KMS-11 (cell line): ENCODE measurements at regions not wholly inside any gene's neighbourhood (a gene's known extent, or its start where the extent isn't known, plus 50 kb on each side); places are given as distances from the start of the nearest gene placed in this dataset.

Experiments used
- H2AFZ ChIP-seq: fragments of 200-600 bp; sonication (generic); 2 replicates; pipeline ENCODE4 v1.6.1; 2016; ENCODE audit warnings: antibody characterized with exemption, mixed run types, low read depth
- H3K27ac ChIP-seq: fragments of 200-600 bp; sonication (generic); 2 replicates; pipeline ENCODE4 v1.6.1; 2016; ENCODE audit warnings: mild to moderate bottlenecking, mixed run types
- H3K27me3 ChIP-seq: fragments of 200-600 bp; sonication (generic); 2 replicates; pipeline ENCODE4 v1.6.1; 2017; ENCODE audit warnings: mild to moderate bottlenecking, low read depth, mixed run types, moderate library complexity; ENCODE audit not compliant: insufficient read depth
- H3K36me3 ChIP-seq: fragments of 200-600 bp; sonication (generic); 2 replicates; pipeline ENCODE4 v1.6.1; 2017; ENCODE audit warnings: mild to moderate bottlenecking, mixed run types; ENCODE audit not compliant: insufficient read depth
- H3K4me1 ChIP-seq: fragments of 200-600 bp; sonication (generic); 2 replicates; pipeline ENCODE4 v1.6.1; 2016; ENCODE audit warnings: mild to moderate bottlenecking, low read depth, mixed run types; ENCODE audit not compliant: poor library complexity, severe bottlenecking
- H3K4me2 ChIP-seq: fragments of 200-600 bp; sonication (generic); 2 replicates; pipeline ENCODE4 v1.7.0; 2016; ENCODE audit warnings: mild to moderate bottlenecking, mixed run types
- H3K4me3 ChIP-seq: fragments of 200-600 bp; sonication (generic); IDR thresholded peaks from 2 replicates; pipeline ENCODE4 v1.6.1; 2017; ENCODE audit warnings: low read depth, low read length, mixed read lengths; ENCODE audit not compliant: insufficient read depth
- H3K79me2 ChIP-seq: fragments of 200-600 bp; sonication (generic); 2 replicates; pipeline ENCODE4 v1.6.1; 2016; ENCODE audit warnings: low read depth, mixed run types; ENCODE audit not compliant: insufficient read depth
- H3K9ac ChIP-seq: fragments of 200-600 bp; sonication (generic); 2 replicates; pipeline ENCODE4 v1.6.1; 2016; ENCODE audit warnings: mild to moderate bottlenecking, mixed run types
- H4K20me1 ChIP-seq: fragments of 200-600 bp; sonication (generic); 2 replicates; pipeline ENCODE4 v1.6.1; 2016; ENCODE audit warnings: mild to moderate bottlenecking, mixed run types; ENCODE audit not compliant: insufficient read depth
- TF ChIP-seq, protein P1 (sequence below): fragments of 200-600 bp; sonication (generic); conservative IDR thresholded peaks from 2 replicates; pipeline ENCODE4 v1.6.1; 2017; ENCODE audit warnings: low read depth, mild to moderate bottlenecking, antibody characterized with exemption, low read length, moderate library complexity, mixed read lengths

DNA sequence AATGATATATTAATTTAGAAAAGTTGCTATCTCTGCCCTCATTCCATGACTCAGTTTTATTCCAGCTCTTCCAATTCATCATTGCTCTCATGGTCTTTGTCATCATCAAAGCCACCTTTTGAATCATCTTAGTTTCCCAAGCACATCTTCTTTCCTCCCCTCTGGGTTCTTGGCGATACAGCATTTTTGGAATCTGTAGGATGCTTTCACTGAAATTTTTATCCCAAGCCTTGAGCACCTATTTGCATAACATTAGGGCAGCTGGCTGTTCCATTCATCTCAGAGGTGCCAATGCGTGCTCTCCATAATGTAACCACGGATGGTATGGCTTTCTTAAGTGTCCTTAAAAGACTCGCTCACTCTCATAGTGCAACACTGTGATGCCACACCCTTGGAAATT, 100.4 kb downstream of the SNX5 start:
- Histone ChIP-seq H3K27me3 (no peaks in the 10 kb centered on the region), H3K9ac (no peak overlapping the region), H3K4me2 (no peak overlapping the region), H3K27ac (no peak overlapping the region), H3K79me2 (no peaks in the 10 kb centered on the region), H3K36me3 (no peaks in the 10 kb centered on the region), H4K20me1 (no peaks in the 10 kb centered on the region), H2AFZ (no peak overlapping the region), H3K4me1 (no peaks in the 10 kb centered on the region), H3K4me3 (no peak overlapping the region)
- TF ChIP-seq, protein P1, sequence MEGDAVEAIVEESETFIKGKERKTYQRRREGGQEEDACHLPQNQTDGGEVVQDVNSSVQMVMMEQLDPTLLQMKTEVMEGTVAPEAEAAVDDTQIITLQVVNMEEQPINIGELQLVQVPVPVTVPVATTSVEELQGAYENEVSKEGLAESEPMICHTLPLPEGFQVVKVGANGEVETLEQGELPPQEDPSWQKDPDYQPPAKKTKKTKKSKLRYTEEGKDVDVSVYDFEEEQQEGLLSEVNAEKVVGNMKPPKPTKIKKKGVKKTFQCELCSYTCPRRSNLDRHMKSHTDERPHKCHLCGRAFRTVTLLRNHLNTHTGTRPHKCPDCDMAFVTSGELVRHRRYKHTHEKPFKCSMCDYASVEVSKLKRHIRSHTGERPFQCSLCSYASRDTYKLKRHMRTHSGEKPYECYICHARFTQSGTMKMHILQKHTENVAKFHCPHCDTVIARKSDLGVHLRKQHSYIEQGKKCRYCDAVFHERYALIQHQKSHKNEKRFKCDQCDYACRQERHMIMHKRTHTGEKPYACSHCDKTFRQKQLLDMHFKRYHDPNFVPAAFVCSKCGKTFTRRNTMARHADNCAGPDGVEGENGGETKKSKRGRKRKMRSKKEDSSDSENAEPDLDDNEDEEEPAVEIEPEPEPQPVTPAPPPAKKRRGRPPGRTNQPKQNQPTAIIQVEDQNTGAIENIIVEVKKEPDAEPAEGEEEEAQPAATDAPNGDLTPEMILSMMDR = no peak

DNA sequence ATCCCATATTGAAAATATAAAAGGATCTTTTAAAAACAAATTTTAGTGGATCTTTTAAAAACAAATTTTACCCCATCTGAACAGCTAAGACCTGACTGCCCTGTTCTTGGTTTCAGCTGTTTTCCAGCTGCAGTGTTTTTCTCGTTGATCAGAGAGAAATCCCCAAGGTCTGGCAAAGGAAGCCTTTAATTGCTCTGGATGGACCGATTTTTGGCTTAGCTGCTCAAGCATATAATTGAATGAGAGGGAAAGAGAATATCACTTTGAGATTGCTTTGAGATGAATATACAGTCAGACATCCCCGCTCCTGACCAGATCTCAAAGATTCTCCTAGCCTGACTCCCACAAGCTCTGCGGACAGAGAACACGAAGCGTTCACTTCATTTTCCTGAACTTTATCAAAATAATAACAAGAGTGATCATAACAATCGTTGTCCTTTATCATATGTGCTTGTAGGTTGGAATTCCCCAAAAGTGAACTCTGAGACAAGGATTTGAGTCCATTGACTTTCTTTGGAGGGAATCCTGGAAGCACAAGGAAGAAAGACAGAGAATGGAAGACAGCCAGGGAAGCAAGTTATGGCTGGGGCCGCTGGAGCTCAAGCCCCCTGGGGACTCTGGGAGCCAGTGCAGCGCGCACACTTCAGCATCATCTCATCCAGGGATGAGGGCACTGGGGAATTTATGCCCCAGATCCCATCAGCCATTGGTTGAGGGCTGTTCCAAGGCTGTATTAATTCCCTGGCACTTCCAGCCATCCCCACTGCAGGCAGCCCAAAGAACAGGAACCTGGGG, 101.3 kb downstream of the SNX5 start:
- TF ChIP-seq, protein P1 = no peak
- Histone ChIP-seq H3K9ac (no peak overlapping the region), H4K20me1 (no peaks in the 10 kb centered on the region), H3K4me3 (no peak overlapping the region), H3K36me3 (no peaks in the 10 kb centered on the region), H3K79me2 (no peaks in the 10 kb centered on the region), H3K27me3 (no peaks in the 10 kb centered on the region), H3K4me1 (no peaks in the 10 kb centered on the region), H3K27ac (no peak overlapping the region), H3K4me2 (no peak overlapping the region), H2AFZ (no peak overlapping the region)

GRCh38 chr20:17866234-17867001, 102.2 kb downstream of the SNX5 start:
- no peaks in the 10 kb centered on the region for H3K36me3 ChIP-seq
- no peaks in the 10 kb centered on the region for H4K20me1 ChIP-seq
- no peaks in the 10 kb centered on the region for H3K4me1 ChIP-seq
- H3K9ac ChIP-seq = no peak overlapping the region
- TF ChIP-seq, protein P1 = no peak
- no peak overlapping the region for H3K27ac ChIP-seq
- no peaks in the 10 kb centered on the region for H3K79me2 ChIP-seq
- H2AFZ ChIP-seq = no peak overlapping the region
- no peaks in the 10 kb centered on the region for H3K27me3 ChIP-seq
- no peak overlapping the region for H3K4me3 ChIP-seq
- no peak overlapping the region for H3K4me2 ChIP-seq

- H3K9ac ChIP-seq = no peak overlapping the region
- no peaks in the 10 kb centered on the region for H3K27me3 ChIP-seq
- H3K4me2 ChIP-seq = no peak overlapping the region
- H3K4me3 ChIP-seq = no peak overlapping the region
- H3K36me3 ChIP-seq = no peaks in the 10 kb centered on the region
- TF ChIP-seq, protein P1 = no peak
- no peaks in the 10 kb centered on the region for H3K79me2 ChIP-seq
- no peak overlapping the region for H2AFZ ChIP-seq
- H4K20me1 ChIP-seq = no peaks in the 10 kb centered on the region
- no peak overlapping the region for H3K27ac ChIP-seq
- H3K4me1 ChIP-seq = peaks cover 7% of the 10 kb centered on the region
Measured at GRCh38 chr20:17863577-17864292, 104.9 kb downstream of the SNX5 start.
